GM20000 (cell line): ENCODE measurements at regions not wholly inside any gene's neighbourhood (a gene's known extent, or its start where the extent isn't known, plus 50 kb on each side); places are given as distances from the start of the nearest gene placed in this dataset.

ENCODE experiments used
- DNase-seq: peaks from one replicate; pipeline ENCODE4 v3.0.0; 2012; ENCODE audit warnings: low spot score
- CTCF ChIP-seq: IDR thresholded peaks from 2 replicates; pipeline ENCODE4 v1.5.1; 2012; ENCODE audit warnings: mild to moderate bottlenecking, control low read depth; ENCODE audit errors: extremely low read depth, missing control alignments

DNA sequence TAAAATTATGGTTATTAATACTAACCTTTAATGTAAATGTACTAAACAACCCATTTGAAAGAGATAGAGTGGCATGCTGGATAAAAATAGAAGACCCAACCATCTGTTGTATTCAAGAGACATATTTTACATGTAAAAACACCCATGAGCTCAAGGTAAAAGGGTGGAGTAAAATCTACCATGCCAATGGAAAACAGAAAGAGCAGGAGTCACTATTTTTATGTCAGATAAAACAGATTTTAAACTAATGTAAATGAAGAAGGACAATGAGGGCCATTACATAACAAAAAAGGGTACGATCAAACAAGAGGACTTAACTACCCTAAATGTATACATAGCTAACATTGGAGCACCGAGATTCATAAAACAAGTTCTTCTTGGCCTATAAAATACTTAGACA, 66.3 kb downstream of the ITM2A start:
- TF ChIP-seq CTCF, result no peak
- no peak for DNase-seq

DNA sequence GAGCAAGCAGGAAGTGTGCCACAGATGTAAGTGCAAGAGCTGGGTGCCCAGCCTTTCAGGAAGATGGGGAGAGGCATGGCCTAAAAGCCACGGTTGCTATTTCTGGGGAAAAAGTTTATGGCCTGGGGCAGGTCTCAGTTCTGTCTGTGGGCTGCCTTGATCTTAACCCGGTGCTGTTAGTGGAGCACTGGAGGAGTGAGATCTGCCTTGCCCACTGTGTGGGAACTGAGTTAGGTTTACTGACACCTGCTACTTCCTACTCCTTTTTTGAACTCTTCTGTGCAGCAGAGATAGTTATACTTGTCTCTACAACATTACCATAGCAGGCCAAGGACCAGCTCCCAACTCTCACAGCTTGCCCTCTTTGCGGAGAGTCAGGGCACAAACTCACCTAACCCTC, 76.5 kb downstream of the ITM2A start:
- TF ChIP-seq CTCF, result no peak
- no peak for DNase-seq

GRCh38 chrX:79288733-79289132, 78.4 kb downstream of the ITM2A start:
- no peak for TF ChIP-seq CTCF

DNA sequence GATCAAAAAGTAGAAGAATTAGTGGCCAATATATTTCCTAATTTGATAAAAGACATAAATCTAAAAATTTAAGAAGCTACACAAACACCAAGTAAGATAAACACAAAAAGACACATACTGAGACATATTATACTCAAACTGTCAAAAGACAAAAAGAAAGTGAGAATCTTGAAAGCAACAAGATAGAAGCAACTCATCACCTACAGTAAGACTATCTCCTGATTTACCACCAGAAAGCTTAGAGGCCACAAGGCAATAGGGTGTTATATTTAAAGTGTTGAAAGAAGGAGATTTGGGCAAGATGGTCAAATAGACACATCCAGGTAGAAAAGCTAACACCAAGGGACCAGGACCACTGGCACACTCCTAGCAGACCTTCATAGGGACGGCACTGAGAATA, 79.4 kb downstream of the ITM2A start:
- TF ChIP-seq CTCF, result no peak
- DNase-seq, result no peak

More at GRCh38 chrX:79288733-79289132, 78.4 kb downstream of the ITM2A start:
- no peak for DNase-seq

- TF ChIP-seq CTCF, result no peak
Measured at GRCh38 chrX:79281775-79282174, 85.4 kb downstream of the ITM2A start.

GRCh38 chrX:79270401-79270800, 96.7 kb downstream of the ITM2A start:
- TF ChIP-seq CTCF, result peak; percentile 54
- peak; percentile 35 for DNase-seq

More at GRCh38 chrX:79281775-79282174, 85.4 kb downstream of the ITM2A start:
- no peak for DNase-seq

DNA sequence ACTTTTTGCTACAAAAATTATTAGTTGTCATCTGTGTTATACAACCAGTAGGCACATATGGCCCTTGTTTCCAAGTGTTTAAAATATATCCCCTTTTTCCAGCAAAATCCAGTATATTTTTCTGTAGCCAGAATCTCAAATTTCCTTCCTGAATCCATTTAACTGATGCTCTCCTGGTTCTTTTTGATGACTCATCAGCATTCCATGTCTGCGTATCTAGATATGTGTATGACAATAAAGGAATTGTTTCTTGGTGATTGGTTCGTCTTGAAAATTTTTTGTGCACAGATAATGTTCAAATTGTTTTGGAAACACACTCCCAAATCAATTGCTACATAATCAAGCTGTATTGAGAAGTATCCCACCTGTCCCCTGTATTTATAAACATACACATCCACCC, 98.3 kb downstream of the ITM2A start:
- no peak for DNase-seq
- TF ChIP-seq CTCF, result no peak
